ENCODE measurements at regions not wholly inside any gene's neighbourhood (a gene's known extent, or its start where the extent isn't known, plus 50 kb on each side); places are given as distances from the start of the nearest gene placed in this dataset.

- FAIRE-seq (no peak), DNase-seq (ENCODE audit: insufficient read length, low spot score) (no peak)
- TF ChIP-seq POLR2A (IDR thresholded peaks at IDR 0.05; ENCODE audit: low read depth, low read length): no peak
These were observed 450.2 kb downstream of the PCDH18 start for GRCh38 chr4:137082061-137082460.

DNA sequence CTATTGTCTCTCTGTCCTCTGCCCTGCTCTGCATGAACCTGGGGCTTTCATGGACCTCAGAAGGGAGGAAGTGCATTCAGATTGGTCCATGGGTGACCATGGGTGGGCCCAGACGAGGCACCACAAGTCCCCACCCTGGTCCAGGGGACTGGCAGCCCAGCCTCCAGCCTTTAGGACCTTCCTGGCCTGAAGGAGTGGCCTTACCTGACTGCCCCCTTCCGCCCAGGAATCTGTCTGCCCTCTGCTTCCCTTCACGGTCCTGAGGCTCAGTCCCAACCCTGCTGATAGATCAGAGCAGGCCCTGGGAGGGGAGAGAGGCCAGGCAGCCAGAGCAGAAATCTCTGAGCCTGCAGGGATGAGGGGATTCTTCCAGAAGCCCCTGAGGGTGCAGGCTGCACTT lies 455.4 kb downstream of the PCDH18 start:
- DNase-seq (ENCODE audit: insufficient read length, low spot score) (no peak), FAIRE-seq (no peak)
- no peak for TF ChIP-seq POLR2A (IDR thresholded peaks at IDR 0.05; ENCODE audit: low read depth, low read length)

GRCh38 chr4:137075586-137075985 lies 456.7 kb downstream of the PCDH18 start:
- TF ChIP-seq POLR2A (IDR thresholded peaks at IDR 0.05; ENCODE audit: low read depth, low read length): no peak
- no peak for FAIRE-seq
- no peak for DNase-seq (ENCODE audit: insufficient read length, low spot score)

DNA sequence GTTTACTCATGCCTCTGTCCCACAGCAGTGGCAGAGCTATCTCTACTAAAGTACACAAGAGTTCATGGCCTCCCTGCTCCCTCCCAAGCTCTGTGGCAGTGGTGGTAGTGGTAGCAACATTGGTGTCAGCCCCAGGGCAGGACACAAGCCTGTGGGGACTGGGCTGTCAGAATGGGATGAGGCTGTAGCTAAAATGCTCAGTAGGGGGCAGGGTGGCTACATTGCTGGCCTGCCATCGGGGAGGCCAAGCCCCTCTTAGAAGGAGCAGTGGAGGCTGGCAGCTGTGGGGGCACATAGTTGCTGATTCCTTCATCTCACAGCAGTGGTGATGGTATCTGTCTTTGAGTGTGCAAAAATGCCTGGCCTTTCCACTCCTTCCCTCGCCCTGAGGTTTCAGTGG lies 461.7 kb downstream of the PCDH18 start:
- TF ChIP-seq POLR2A (IDR thresholded peaks at IDR 0.05; ENCODE audit: low read depth, low read length): no peak
- FAIRE-seq: no peak
- DNase-seq (ENCODE audit: insufficient read length, low spot score): no peak

GRCh38 chr4:137069473-137069872 lies 462.8 kb downstream of the PCDH18 start:
- DNase-seq (ENCODE audit: insufficient read length, low spot score): no peak
- FAIRE-seq: no peak
- no peak for TF ChIP-seq POLR2A (IDR thresholded peaks at IDR 0.05; ENCODE audit: low read depth, low read length)

DNA sequence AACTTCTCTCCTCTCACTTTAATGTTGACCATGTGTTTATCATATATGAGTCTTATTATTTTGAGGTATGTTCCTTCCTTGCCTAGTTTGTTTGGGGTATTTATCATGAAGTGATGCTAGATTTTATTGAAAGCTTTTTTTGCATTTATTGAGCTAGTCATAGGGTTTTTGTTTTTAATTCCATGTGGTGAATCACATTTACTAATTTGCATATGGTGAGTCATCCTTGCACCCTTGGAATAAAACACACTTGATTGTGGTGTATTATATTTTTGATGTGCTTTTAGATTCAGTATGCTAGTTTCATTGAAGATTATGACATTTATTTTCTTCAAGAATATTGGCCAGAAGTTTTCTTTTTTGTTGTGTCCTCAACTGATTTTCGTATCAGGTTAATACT lies 464.6 kb downstream of the PCDH18 start:
- FAIRE-seq: no peak
- DNase-seq (ENCODE audit: insufficient read length, low spot score): no peak
- TF ChIP-seq POLR2A (IDR thresholded peaks at IDR 0.05; ENCODE audit: low read depth, low read length): no peak

- DNase-seq (ENCODE audit: insufficient read length, low spot score): no peak
- no peak for TF ChIP-seq POLR2A (IDR thresholded peaks at IDR 0.05; ENCODE audit: low read depth, low read length)
- FAIRE-seq: no peak
These were observed 467.0 kb downstream of the PCDH18 start for GRCh38 chr4:137065311-137065710.

- no peak for TF ChIP-seq POLR2A (IDR thresholded peaks at IDR 0.05; ENCODE audit: low read depth, low read length)
- no peak for FAIRE-seq
These were observed 468.3 kb downstream of the PCDH18 start for GRCh38 chr4:137063961-137064360.

DNA sequence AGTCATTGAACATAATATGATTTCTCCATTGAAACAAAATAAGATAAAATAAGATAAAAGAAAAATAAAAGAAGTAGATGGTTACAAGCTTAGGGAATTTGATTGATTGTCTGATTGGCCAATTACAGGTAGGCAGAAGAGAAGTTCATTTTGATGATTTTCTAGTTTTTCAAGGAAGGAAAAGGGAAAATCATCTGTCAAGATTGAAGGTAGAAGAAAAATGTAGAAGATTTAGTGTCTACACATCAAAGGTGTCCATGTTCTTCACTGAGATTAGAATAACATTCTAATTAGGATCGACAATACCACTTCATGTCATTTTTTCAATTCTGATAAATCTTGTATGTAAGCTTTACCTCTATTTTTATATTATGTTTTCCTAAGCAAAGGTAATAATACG lies 489.1 kb downstream of the PCDH18 start:
- no peak for DNase-seq (ENCODE audit: insufficient read length, low spot score)
- no peak for FAIRE-seq
- TF ChIP-seq POLR2A (IDR thresholded peaks at IDR 0.05; ENCODE audit: low read depth, low read length): no peak

More at GRCh38 chr4:137063961-137064360, 468.3 kb downstream of the PCDH18 start:
- DNase-seq (ENCODE audit: insufficient read length, low spot score): no peak

GRCh38 chr4:137039370-137039769 lies 492.9 kb downstream of the PCDH18 start:
- no peak for DNase-seq (ENCODE audit: insufficient read length, low spot score)
- no peak for FAIRE-seq
- no peak for TF ChIP-seq POLR2A (IDR thresholded peaks at IDR 0.05; ENCODE audit: low read depth, low read length)

DNA sequence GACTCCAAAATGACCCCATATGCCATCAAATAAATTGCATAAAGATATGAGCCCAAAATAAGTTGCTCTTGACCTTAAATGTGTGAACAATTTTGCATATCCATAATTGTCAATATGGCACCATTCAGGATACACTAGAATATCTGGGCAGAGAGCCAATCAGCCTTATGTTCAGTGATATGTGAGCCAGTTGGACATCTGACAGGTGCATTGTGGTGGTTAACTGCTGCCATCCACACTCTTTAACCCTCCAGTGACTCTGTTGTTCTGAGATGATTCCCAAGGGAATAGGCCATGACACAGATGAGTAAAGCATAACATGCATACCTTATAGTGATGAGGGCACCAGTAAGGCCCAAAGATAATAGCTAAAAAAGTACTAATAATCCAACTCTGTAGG lies 500.1 kb downstream of the PCDH18 start:
- TF ChIP-seq POLR2A (IDR thresholded peaks at IDR 0.05; ENCODE audit: low read depth, low read length): no peak
- FAIRE-seq (no peak), DNase-seq (ENCODE audit: insufficient read length, low spot score) (no peak)

- DNase-seq (ENCODE audit: insufficient read length, low spot score): no peak
- no peak for TF ChIP-seq POLR2A (IDR thresholded peaks at IDR 0.05; ENCODE audit: low read depth, low read length)
- FAIRE-seq: no peak
These were observed 503.3 kb downstream of the PCDH18 start for GRCh38 chr4:137029026-137029425.

DNA sequence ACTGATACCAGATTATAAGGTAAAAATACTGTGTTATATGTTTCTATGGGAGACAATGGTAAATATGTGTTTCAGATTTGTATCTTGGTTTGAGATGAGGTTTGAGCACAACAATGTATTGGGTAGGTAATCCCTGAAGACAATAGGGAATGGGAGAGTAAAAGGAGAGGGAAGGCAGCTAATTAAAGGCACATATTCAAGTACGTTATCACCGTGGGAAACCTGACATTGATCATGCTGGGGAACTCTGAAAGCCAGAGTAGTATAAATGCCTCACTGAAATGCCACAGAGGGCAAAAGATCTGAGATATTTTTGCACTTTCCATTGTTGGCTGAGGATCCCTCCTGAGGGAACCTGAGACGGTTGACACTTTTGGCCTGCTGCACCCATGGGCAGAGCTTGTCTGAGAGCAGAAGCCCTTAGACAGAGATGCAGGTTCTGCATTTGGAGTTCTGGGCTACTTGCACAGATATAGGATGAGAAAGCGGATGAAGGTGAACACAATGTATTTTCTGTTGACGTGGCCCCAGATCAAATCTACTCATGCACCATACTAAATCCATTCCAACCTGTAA lies 506.7 kb downstream of the PCDH18 start:
- FAIRE-seq: no peak
- no peak for TF ChIP-seq POLR2A (IDR thresholded peaks at IDR 0.05; ENCODE audit: low read depth, low read length)
- no peak for DNase-seq (ENCODE audit: insufficient read length, low spot score)

GRCh38 chr4:137015426-137016409 lies 516.6 kb downstream of the PCDH18 start:
- FAIRE-seq (no peak), DNase-seq (ENCODE audit: insufficient read length, low spot score) (no peak)
- no peak for TF ChIP-seq POLR2A (IDR thresholded peaks at IDR 0.05; ENCODE audit: low read depth, low read length)

GRCh38 chr4:137000432-137000831 lies 531.9 kb downstream of the PCDH18 start:
- TF ChIP-seq POLR2A (IDR thresholded peaks at IDR 0.05; ENCODE audit: low read depth, low read length): no peak
- FAIRE-seq: no peak
- no peak for DNase-seq (ENCODE audit: insufficient read length, low spot score)

All from H54 (cell line).